IMR-90 (cell line): ENCODE measurements at regions not wholly inside any gene's neighbourhood (a gene's known extent, or its start where the extent isn't known, plus 50 kb on each side); places are given as distances from the start of the nearest gene placed in this dataset.

Experiments used
- ATAC-seq: fragments of 200-7000 bp; cut with Tn5 transposase; 2 replicates; pipeline ENCODE4 v1.9.1; 2020; ENCODE audit warnings: low read depth, mild to moderate bottlenecking, moderate library complexity
- BruUV-seq: library from RNA; stranded (reverse); fragments of 400-500 nt; replicated peaks from 2 replicates; lab custom pipeline; 2021; lab: Mats Ljungman, UMichigan
- CTCF ChIA-PET: fragments of 300-600 bp; formaldehyde crosslinking; extraction: SDS; loops from one replicate; lab custom pipeline; 2021; ENCODE audit warnings: antibody characterized with exemption; lab: Yijun Ruan, JAX
- POLR2A ChIA-PET: fragments of 300-600 bp; sonication (Branson Sonifier 250); formaldehyde crosslinking; loops from one replicate; lab custom pipeline; 2022; ENCODE audit warnings: antibody characterized with exemption; ENCODE audit not compliant: unreplicated experiment; lab: Charles Lee
- DNase-seq: peaks from one replicate; pipeline ENCODE4 v3.0.0; 2013
- H2AFZ ChIP-seq: replicated peaks from 2 replicates; pipeline ENCODE3; 2013; ENCODE audit warnings: low read length, mild to moderate bottlenecking; ENCODE audit not compliant: poor library complexity
- H2AK5ac ChIP-seq: 2 replicates; pipeline ENCODE4 v1.6.1; 2013; ENCODE audit warnings: low read depth, low read length, inconsistent platforms
- H2AK9ac ChIP-seq: replicated peaks from 2 replicates; pipeline ENCODE3; 2013; ENCODE audit warnings: mild to moderate bottlenecking, low read depth, low read length, moderate library complexity; ENCODE audit not compliant: poor library complexity
- H2BK120ac ChIP-seq: 2 replicates; pipeline ENCODE4 v1.6.1; 2013; ENCODE audit warnings: low read depth, low read length, inconsistent platforms
- H2BK15ac ChIP-seq: 3 replicates; pipeline ENCODE4 v1.6.1; 2013; ENCODE audit warnings: low read depth, low read length, inconsistent platforms
- H2BK20ac ChIP-seq: 2 replicates; pipeline ENCODE4 v1.6.1; 2013; ENCODE audit warnings: low read depth, mild to moderate bottlenecking, inconsistent platforms, low read length, moderate library complexity
- H2BK5ac ChIP-seq: 2 replicates; pipeline ENCODE4 v1.6.1; 2013; ENCODE audit warnings: mild to moderate bottlenecking, low read depth, low read length, inconsistent platforms; ENCODE audit not compliant: poor library complexity, severe bottlenecking
- H3K14ac ChIP-seq: replicated peaks from 2 replicates; pipeline ENCODE4 v1.6.1; 2013; ENCODE audit warnings: low read depth, low read length, inconsistent platforms
- H3K18ac ChIP-seq: 2 replicates; pipeline ENCODE4 v1.6.1; 2013; ENCODE audit warnings: low read depth, low read length, control low read depth
- H3K23ac ChIP-seq: 2 replicates; pipeline ENCODE4 v1.6.1; 2013; ENCODE audit warnings: low read depth, low read length, inconsistent platforms
- H3K27ac ChIP-seq: 2 replicates; pipeline ENCODE4 v1.5.1; 2013; ENCODE audit warnings: mild to moderate bottlenecking, control low read depth, low read length; ENCODE audit not compliant: insufficient read depth
- H3K27me3 ChIP-seq: 2 replicates; pipeline ENCODE4 v1.6.1; 2013; ENCODE audit warnings: low read length; ENCODE audit not compliant: control insufficient read depth, insufficient read depth
- H3K36me3 ChIP-seq: 2 replicates; pipeline ENCODE4 v1.6.1; 2013; ENCODE audit warnings: low read length, mixed read lengths; ENCODE audit not compliant: control insufficient read depth, insufficient read depth
- H3K4ac ChIP-seq: 2 replicates; pipeline ENCODE4 v1.6.1; 2013; ENCODE audit warnings: low read depth, low read length, inconsistent platforms
- H3K4me1 ChIP-seq: 2 replicates; pipeline ENCODE4 v1.6.1; 2013; ENCODE audit warnings: low read length, mixed read lengths; ENCODE audit not compliant: control insufficient read depth, insufficient read depth
- H3K4me2 ChIP-seq: 2 replicates; pipeline ENCODE4 v1.6.1; 2013; ENCODE audit warnings: low read depth, mild to moderate bottlenecking, control low read depth, low read length, moderate library complexity
- H3K4me3 ChIP-seq: 2 replicates; pipeline ENCODE4 v1.5.1; 2013; ENCODE audit warnings: low read depth, mild to moderate bottlenecking, control low read depth, low read length, moderate library complexity; ENCODE audit not compliant: insufficient read depth
- H3K56ac ChIP-seq: 2 replicates; pipeline ENCODE4 v1.6.1; 2013; ENCODE audit warnings: low read length, inconsistent platforms; ENCODE audit not compliant: insufficient read depth; ENCODE audit errors: extremely low read depth
- H3K79me1 ChIP-seq, 2 experiments: 2 replicates each; pipeline ENCODE4 v1.6.1; 2013; ENCODE audit warnings: low read length in 2 of 2, inconsistent platforms in 1 of 2, low read depth in 1 of 2
- H3K9ac ChIP-seq: 2 replicates; pipeline ENCODE4 v1.6.1; 2013; ENCODE audit warnings: low read depth, low read length, control low read depth
- H3K9me1 ChIP-seq: 2 replicates; pipeline ENCODE4 v1.6.1; 2013; ENCODE audit warnings: low read length, inconsistent platforms; ENCODE audit not compliant: insufficient read depth
- H3K9me3 ChIP-seq: 2 replicates; pipeline ENCODE4 v1.6.1; 2013; ENCODE audit warnings: low read length; ENCODE audit not compliant: control insufficient read depth, insufficient read depth
- H4K20me1 ChIP-seq: 2 replicates; pipeline ENCODE4 v1.6.1; 2013; ENCODE audit warnings: low read length, inconsistent platforms; ENCODE audit not compliant: insufficient read depth
- H4K5ac ChIP-seq: 2 replicates; pipeline ENCODE4 v1.6.1; 2013; ENCODE audit warnings: mild to moderate bottlenecking, low read depth, low read length, control low read depth
- H4K8ac ChIP-seq, 2 experiments: 2 replicates each; pipeline ENCODE4 v1.6.1; 2013; ENCODE audit warnings: low read depth in 2 of 2, low read length in 2 of 2, control low read depth in 1 of 2, inconsistent platforms in 1 of 2
- H4K91ac ChIP-seq: 2 replicates; pipeline ENCODE4 v1.6.1; 2013; ENCODE audit warnings: low read depth, low read length, inconsistent platforms; ENCODE audit not compliant: insufficient read depth
- CEBPB ChIP-seq: IDR thresholded peaks from 2 replicates; pipeline ENCODE4 v1.6.1; 2012; ENCODE audit warnings: low read depth, low read length, improper control_type of control experiment
- ELK1 ChIP-seq: fragments of 150-350 bp; IDR thresholded peaks from 2 replicates; pipeline ENCODE4 v1.6.1; 2016; ENCODE audit warnings: low read depth, mild to moderate bottlenecking, low read length, moderate library complexity, borderline replicate concordance
- MAZ ChIP-seq: IDR thresholded peaks from 2 replicates; pipeline ENCODE4 v1.6.1; 2012; ENCODE audit warnings: low read depth, mild to moderate bottlenecking, low read length, improper control_type of control experiment, moderate library complexity, borderline replicate concordance
- RFX5 ChIP-seq: IDR thresholded peaks from 2 replicates; pipeline ENCODE4 v1.8.0; 2012; ENCODE audit warnings: low read depth, mild to moderate bottlenecking, low read length, moderate library complexity
- WGBS, 2 experiments: methylation state at CpG; one replicate each; pipeline versions ENCODE4 v1.1.5 to v1.1.7; 2013; ENCODE audit warnings: missing lambda C conversion rate in 2 of 2; ENCODE audit not compliant: insufficient read length in 1 of 2; ENCODE audit errors: extremely low coverage in 2 of 2; 5-methylcytosine and 5-hydroxymethylcytosine counted together
- dilution Hi-C: fragments of 300-500 bp; cut with HindIII; formaldehyde crosslinking; loops from one replicate; pipeline ENCODE4 v1.14.3; 2018; ENCODE audit warnings: low sequenced_read_pairs; ENCODE audit not compliant: unreplicated experiment
- in situ Hi-C: fragments of 300-500 bp; cut with MboI; formaldehyde crosslinking; loops from 3 replicates; pipeline ENCODE4 v1.14.3; 2019; ENCODE audit warnings: low sequenced_read_pairs, inconsistent platforms, mixed read lengths
- intact Hi-C: fragments of 100-400 bp; cut with micrococcal nuclease; formaldehyde crosslinking; loops from 2 replicates; pipeline ENCODE4 v1.10.0; 2022

GRCh38 chr11:107266455-107266854 is 191.2 kb downstream of the CWF19L2 start:
- in situ Hi-C loops: no loop called here
- dilution Hi-C loops: no loop called here

More at GRCh38 chr11:107266455-107266854, 191.2 kb downstream of the CWF19L2 start:
- Histone ChIP-seq H3K9ac (no peak overlapping the region), H3K27ac (no peak overlapping the region), H3K23ac (no peak overlapping the region), H4K8ac (no peak overlapping the region), H3K4me2 (no peak overlapping the region), H2BK120ac (no peak overlapping the region), H3K14ac (no peak overlapping the region), H2AFZ (no peak overlapping the region), H4K91ac (no peak overlapping the region), H4K20me1 (no peaks in the 10 kb centered on the region), H3K18ac (no peak overlapping the region), H3K9me3 (no peaks in the 10 kb centered on the region), H4K5ac (no peak overlapping the region), H2AK9ac (no peak overlapping the region), H3K4me1 (no peaks in the 10 kb centered on the region), H3K27me3 (no peaks in the 10 kb centered on the region), H3K79me1 (no peaks in the 10 kb centered on the region), H3K36me3 (no peaks in the 10 kb centered on the region), H2BK20ac (no peak overlapping the region), H3K56ac (no peak overlapping the region), H2BK5ac (no peak overlapping the region), H2BK15ac (no peak overlapping the region), H2AK5ac (no peak overlapping the region), H3K4me3 (no peak overlapping the region), H3K9me1 (no peaks in the 10 kb centered on the region), H3K4ac (no peak overlapping the region)
- WGBS, 2 experiments: 69% methylated on average over 2 of the region's 3 CpGs; no CpG with 5 or more reads in 1 of the 2 experiments
- POLR2A ChIA-PET: no interaction called here
- DNase-seq (no peak), ATAC-seq (no peak)
- no peak for TF ChIP-seq MAZ
- TF ChIP-seq ELK1: no peak
- peak; percentile 23; the same call in 1 of the 2 replicates for TF ChIP-seq CEBPB
- TF ChIP-seq RFX5: no peak
- intact Hi-C loops: no loop called here
- BruUV-seq: no TSS peak
- CTCF ChIA-PET: interaction anchor here (0.6 kb wide), 1 partner anchor 850 kb away, joined by 3 read pairs; no protein-coding TSS in a partner anchor
